IPS-20b (cell line): ENCODE measurements at regions not wholly inside any gene's neighbourhood (a gene's known extent, or its start where the extent isn't known, plus 50 kb on each side); places are given as distances from the start of the nearest gene placed in this dataset.
A peak's percentile ranks its signal among the peaks of the same experiment; 100 is the strongest.
"Not testable (repeated sequence)": the region's sequence is repeated elsewhere in the genome, so short reads cannot be mapped to it uniquely, and the experiment has no call there.

Experiments used
- H3K27ac ChIP-seq: one replicate; pipeline ENCODE4 v1.5.1; 2013; ENCODE audit warnings: low read length
- H3K27me3 ChIP-seq: 2 replicates; pipeline ENCODE4 v1.6.1; 2013; ENCODE audit warnings: mild to moderate bottlenecking, low read length, inconsistent platforms; ENCODE audit not compliant: insufficient read depth
- H3K36me3 ChIP-seq: 2 replicates; pipeline ENCODE4 v1.6.1; 2013; ENCODE audit warnings: low read depth, mild to moderate bottlenecking, inconsistent platforms, low read length, moderate library complexity; ENCODE audit not compliant: insufficient read depth
- H3K4me1 ChIP-seq: 2 replicates; pipeline ENCODE4 v1.6.1; 2013; ENCODE audit warnings: mild to moderate bottlenecking, control low read depth, inconsistent platforms, low read length, moderate library complexity; ENCODE audit not compliant: insufficient read depth
- H3K4me3 ChIP-seq: 2 replicates; pipeline ENCODE4 v1.5.1; 2013; ENCODE audit warnings: mild to moderate bottlenecking, low read length, inconsistent platforms
- H3K9ac ChIP-seq: 2 replicates; pipeline ENCODE4 v1.6.1; 2013; ENCODE audit warnings: low read depth, mild to moderate bottlenecking, inconsistent platforms, low read length, moderate library complexity
- H3K9me3 ChIP-seq: 2 replicates; pipeline ENCODE4 v1.6.1; 2013; ENCODE audit warnings: mild to moderate bottlenecking, low read depth, low read length, inconsistent platforms; ENCODE audit not compliant: insufficient read depth

DNA sequence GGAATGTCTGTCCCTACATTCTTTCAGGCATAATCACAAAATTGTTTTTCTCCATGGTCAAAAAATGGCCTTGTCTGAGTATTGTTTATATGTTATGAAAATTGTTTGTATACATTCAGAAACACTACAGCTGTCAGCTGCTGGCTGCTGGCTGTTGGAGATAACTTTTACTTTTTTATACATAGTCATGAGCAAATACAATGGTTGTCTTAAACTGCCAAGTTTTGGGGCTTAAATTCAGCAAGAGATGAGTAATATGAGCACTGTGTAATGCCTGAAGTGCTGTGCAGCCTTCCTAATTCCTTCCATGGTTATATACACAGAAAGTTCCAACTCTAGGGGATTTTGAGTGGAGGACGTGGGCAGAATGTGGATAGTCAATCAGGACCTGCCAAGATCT lies 168.9 kb upstream of the RMP24 start:
- no peak overlapping the region for H3K27ac ChIP-seq
- no peaks in the 10 kb centered on the region for H3K9me3 ChIP-seq
- H3K4me1 ChIP-seq: no peaks in the 10 kb centered on the region; the same call in 1 of the 2 replicates
- H3K27me3 ChIP-seq: no peaks in the 10 kb centered on the region
- H3K9ac ChIP-seq: no peak overlapping the region
- no peak overlapping the region for H3K4me3 ChIP-seq
- no peaks in the 10 kb centered on the region for H3K36me3 ChIP-seq

DNA sequence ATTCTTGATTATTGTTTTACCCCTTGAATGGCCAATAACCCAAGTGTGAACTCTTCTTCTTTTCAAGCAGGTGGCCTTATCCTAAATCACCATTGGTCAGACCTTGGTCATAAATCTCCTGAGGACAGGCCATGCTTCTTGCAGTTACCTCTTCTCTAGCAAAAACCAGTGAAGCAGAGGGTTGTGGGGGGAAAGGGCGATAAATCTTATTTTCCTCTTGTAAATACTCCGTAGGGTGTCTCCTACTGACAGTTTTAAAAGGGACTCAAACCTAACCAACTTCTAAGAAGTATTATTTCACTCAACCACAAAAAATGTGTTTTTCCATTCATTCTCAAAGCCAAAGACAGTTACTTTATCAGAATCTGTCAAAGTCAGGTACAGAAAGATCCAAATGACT lies 168.1 kb upstream of the RMP24 start:
- Histone ChIP-seq H3K27ac (no peak overlapping the region), H3K27me3 (no peaks in the 10 kb centered on the region), H3K36me3 (no peaks in the 10 kb centered on the region), H3K9ac (no peak overlapping the region), H3K9me3 (no peaks in the 10 kb centered on the region), H3K4me3 (no peak overlapping the region), H3K4me1 (no peaks in the 10 kb centered on the region)

DNA sequence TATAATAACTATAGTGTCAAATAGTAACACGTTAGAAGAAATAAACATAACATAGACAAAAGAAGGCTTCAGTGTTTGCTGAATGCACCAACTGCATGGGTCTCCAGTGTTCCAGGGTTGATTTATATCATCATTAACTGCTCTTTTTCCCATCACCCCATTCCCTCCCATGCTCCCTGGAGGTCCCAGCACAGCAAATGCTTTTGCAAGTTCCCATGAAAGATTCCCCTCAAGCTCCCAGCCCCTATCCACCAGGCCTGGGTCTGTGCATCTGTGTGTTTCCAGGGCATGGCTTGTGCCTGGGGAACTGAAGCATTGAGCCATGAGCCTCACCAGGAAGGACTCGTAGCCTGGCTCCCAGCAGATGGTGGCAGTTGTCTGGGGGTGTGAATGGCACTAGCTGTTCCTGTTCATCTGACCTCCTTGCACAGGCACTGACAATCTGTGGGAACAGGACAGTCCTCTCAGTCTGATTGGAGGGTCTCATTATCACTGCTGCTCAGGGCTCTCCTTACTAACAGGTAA lies 164.6 kb upstream of the RMP24 start:
- H3K27me3 ChIP-seq: no peaks in the 10 kb centered on the region
- no peaks in the 10 kb centered on the region for H3K36me3 ChIP-seq

DNA sequence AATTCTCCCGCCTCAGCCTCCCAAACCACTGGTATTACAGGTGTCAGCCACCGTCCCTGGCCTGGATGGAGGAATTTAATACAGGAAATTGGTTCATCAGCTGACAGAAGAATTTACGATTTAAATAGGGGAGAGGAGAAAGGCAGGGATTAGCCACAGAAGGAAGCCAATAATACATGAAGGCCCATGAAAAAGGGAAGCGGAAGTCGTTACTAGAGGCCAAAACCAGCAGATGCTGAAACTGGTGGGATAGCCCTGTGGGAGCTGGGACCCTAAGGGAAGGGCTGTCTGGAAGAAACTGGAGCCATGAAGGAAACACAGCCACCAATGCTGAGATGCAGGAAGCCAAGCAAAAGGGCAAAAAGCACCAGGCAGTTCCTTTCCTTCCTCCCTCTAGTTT lies 163.7 kb upstream of the RMP24 start:
- H3K4me1 ChIP-seq: peaks cover 4% of the 10 kb centered on the region; the same call in 1 of the 2 replicates
- H3K27me3 ChIP-seq: no peaks in the 10 kb centered on the region
- no peak overlapping the region for H3K9ac ChIP-seq
- H3K27ac ChIP-seq: no peak overlapping the region
- H3K4me3 ChIP-seq: no peak overlapping the region
- no peaks in the 10 kb centered on the region for H3K36me3 ChIP-seq
- H3K9me3 ChIP-seq: no peaks in the 10 kb centered on the region

More for the DNA sequence above, 164.6 kb upstream of the RMP24 start:
- Histone ChIP-seq H3K9ac (no peak overlapping the region), H3K27ac (no peak overlapping the region), H3K9me3 (no peaks in the 10 kb centered on the region), H3K4me1 (peaks cover 4% of the 10 kb centered on the region; the same call in 1 of the 2 replicates), H3K4me3 (no peak overlapping the region)

DNA sequence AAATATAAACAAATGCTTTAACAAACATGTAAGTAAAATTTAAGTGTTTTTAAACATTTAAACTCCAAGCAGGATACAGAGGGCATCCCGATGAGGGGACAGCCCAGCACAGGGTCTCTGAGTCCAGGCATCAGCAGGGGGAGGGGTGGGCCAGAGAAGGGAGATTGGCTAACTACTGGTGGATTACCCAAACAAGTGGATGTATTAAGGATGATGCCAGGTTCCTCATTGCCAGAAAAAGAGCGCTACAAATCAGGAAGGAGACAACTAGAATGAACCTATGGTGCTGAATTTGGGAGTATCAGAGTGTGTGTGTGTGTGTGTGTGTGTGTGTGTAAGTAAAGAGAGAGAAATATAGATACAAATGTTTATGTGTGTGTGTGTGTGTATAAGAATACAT lies 162.0 kb upstream of the RMP24 start:
- H3K4me3 ChIP-seq: no peak overlapping the region
- H3K27me3 ChIP-seq: no peaks in the 10 kb centered on the region
- H3K27ac ChIP-seq: no peak overlapping the region

DNA sequence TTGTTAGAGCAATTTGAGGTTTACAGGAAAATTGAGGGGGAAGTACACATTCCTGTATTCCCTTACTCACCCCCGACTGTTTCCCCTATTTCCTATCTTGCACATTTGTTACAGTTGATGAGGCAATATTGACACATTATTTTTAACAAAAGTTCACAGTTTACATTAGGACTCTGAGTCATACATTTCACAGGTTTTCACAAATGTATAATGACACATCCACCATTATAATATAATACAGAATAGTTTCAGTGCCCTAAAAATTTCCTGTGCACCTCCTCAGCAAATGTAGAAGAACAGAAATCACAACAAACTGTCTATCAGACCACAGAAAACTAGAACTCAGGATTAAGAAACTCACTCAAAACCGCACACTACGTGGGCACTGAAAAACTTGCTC lies 160.6 kb upstream of the RMP24 start:
- no peaks in the 10 kb centered on the region for H3K9me3 ChIP-seq
- H3K4me3 ChIP-seq: no peak overlapping the region
- no peak overlapping the region for H3K9ac ChIP-seq
- H3K27me3 ChIP-seq: no peaks in the 10 kb centered on the region
- H3K4me1 ChIP-seq: peaks cover 4% of the 10 kb centered on the region; the same call in 1 of the 2 replicates
- no peak overlapping the region for H3K27ac ChIP-seq
- no peaks in the 10 kb centered on the region for H3K36me3 ChIP-seq

More for the DNA sequence above, 162.0 kb upstream of the RMP24 start:
- H3K9ac ChIP-seq: no peak overlapping the region
- H3K4me1 ChIP-seq: peaks cover 4% of the 10 kb centered on the region; the same call in 1 of the 2 replicates
- H3K36me3 ChIP-seq: no peaks in the 10 kb centered on the region
- H3K9me3 ChIP-seq: no peaks in the 10 kb centered on the region

DNA sequence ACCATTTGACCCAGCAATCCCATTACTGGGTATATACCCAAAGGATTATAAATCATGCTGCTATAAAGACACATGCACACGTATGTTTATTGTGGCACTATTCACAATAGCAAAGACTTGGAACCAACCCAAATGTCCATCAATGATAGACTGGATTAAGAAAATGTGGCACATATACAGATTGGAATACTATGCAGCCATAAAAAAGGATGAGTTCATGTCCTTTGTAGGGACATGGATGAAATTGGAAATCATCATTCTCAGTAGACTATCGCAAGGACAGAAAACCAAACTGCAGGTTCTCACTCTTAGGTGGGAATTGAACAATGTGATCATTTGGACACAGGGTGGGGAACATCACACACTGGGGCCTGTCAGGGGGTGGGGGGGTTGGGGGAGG lies 157.5 kb upstream of the RMP24 start:
- H3K4me1 ChIP-seq, H3K4me3 ChIP-seq, H3K36me3 ChIP-seq, H3K9ac ChIP-seq, H3K9me3 ChIP-seq, H3K27ac ChIP-seq, H3K27me3 ChIP-seq: not testable (repeated sequence)

DNA sequence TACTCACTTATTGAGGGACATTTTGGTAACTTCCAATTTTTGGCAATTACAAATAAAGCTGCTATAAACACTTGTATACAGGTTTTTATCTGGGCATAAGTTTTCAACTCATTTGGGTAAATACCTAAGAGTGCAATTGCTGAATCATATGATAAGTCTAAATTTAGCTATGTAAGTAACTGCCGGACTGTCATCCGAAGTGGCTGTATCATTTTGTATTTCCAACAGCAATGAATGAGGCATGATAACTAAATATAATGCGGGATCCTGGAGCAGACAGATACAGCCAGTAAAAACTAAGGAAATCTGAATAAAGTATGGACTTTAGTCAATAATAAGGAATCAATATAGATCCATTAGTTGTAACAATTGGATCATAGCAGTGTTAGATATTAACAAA lies 156.5 kb upstream of the RMP24 start:
- no peaks in the 10 kb centered on the region for H3K9me3 ChIP-seq
- H3K36me3 ChIP-seq: no peaks in the 10 kb centered on the region
- H3K4me3 ChIP-seq: no peak overlapping the region
- no peaks in the 10 kb centered on the region for H3K4me1 ChIP-seq
- H3K27ac ChIP-seq: no peak overlapping the region
- no peak overlapping the region for H3K9ac ChIP-seq
- no peaks in the 10 kb centered on the region for H3K27me3 ChIP-seq

DNA sequence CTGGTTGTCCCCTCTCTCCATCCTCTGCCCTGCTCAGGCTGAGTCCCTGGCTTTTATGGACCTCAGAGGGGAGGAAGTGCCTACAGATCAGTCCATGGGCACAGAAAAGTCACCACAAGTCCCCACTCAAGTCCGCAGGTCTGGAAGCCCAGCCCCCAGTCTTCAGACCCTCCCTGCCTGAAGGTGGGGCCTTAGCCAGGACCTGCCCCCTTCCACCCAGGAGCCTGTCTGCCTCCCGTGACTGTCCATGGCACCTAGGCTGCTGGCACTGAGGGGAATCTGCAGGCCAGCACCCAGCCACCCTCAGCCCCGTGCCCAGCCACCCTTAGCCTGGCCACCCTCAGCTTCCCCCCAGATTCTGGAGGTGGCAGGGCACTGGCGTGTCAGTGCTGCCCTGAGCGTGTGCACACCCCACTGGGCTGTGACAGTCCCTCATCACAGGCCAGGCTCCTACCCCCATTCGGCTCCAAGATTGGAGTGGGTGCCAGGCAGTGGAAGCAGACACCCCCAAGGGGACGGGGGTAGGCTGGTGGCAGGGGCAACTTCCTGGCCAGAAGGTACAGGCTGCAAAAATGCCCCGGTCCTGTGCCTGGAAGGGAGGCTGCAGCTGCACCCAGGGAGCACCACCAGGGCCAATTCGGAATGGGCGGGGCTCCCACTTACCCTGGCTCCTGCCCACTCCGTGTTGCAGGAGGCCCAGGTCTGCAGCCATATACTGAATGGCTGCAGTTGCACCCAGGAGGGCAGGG lies 154.7 kb upstream of the RMP24 start:
- Histone ChIP-seq H3K36me3 (no peaks in the 10 kb centered on the region), H3K9me3 (no peaks in the 10 kb centered on the region), H3K4me3 (no peak overlapping the region), H3K4me1 (no peaks in the 10 kb centered on the region), H3K27ac (no peak overlapping the region), H3K9ac (no peak overlapping the region), H3K27me3 (no peaks in the 10 kb centered on the region)

DNA sequence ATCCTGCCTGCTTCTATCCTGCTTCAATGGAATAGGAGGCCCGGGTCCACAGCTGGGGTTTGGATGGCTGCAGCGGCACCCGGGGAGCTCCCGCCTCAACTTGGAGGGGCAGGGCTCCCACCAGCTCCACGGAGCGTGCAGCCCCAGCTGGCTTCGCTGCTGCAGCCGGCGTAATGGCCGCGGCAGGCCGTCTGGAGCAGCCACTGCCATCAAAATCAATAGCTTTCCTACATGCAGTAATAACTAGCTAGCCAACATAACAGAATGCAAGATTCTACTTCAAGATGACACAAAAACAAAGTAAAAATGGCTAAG lies 154.2 kb upstream of the RMP24 start:
- Histone ChIP-seq H3K4me1 (no peaks in the 10 kb centered on the region), H3K27ac (no peak overlapping the region), H3K4me3 (no peak overlapping the region), H3K27me3 (no peaks in the 10 kb centered on the region), H3K9me3 (no peaks in the 10 kb centered on the region), H3K9ac (no peak overlapping the region), H3K36me3 (no peaks in the 10 kb centered on the region)

DNA sequence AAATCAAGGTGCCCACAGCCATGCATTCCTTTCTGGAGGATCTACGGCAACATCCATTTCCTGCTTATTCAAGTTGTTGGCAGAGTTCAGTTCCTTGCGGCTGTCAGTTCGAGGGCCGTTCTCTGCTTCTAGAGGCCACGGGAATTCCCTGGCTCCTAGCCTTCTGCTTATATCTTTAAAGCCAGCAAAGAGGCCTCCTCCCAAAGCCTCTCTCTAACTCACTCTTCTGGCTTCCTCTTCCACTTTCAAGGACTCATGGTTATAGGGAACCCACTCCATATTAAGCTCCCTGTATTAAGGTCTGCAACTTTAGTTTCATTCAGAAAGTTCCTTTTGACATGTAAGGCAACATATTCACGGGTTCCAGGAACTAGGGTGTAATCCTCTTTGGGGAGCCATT lies 150.1 kb upstream of the RMP24 start:
- no peaks in the 10 kb centered on the region for H3K9me3 ChIP-seq
- no peak overlapping the region for H3K9ac ChIP-seq
- no peaks in the 10 kb centered on the region for H3K36me3 ChIP-seq
- no peak overlapping the region for H3K4me3 ChIP-seq
- no peaks in the 10 kb centered on the region for H3K27me3 ChIP-seq
- peaks cover 13% of the 10 kb centered on the region; the same call in 1 of the 2 replicates for H3K4me1 ChIP-seq
- H3K27ac ChIP-seq: no peak overlapping the region

DNA sequence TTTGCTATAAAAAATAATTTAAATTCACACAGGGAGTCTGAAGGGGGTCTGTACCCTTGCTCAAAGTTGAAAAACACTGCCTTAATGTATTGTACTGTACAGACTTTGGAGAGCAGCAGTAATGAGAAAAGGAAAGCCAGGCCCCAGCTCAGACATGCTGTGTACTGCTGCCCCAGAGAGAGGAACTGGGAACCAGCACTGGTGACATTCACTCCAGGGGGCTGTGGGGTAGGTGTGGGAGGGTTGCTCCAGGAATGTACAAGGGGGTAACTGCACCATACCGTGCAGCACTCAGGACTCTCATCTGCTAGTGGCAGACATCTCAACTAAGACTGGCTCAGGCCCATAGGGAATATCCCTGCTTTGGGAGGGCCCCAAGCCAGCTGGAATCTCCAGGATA lies 146.0 kb upstream of the RMP24 start:
- Histone ChIP-seq H3K27me3 (no peaks in the 10 kb centered on the region), H3K9me3 (peaks cover 7% of the 10 kb centered on the region; the same call in 1 of the 2 replicates), H3K4me3 (no peak overlapping the region; the same call in 1 of the 2 replicates), H3K9ac (peak overlapping the region; percentile 58), H3K4me1 (peaks cover 26% of the 10 kb centered on the region), H3K27ac (peak overlapping the region; percentile 88), H3K36me3 (no peaks in the 10 kb centered on the region)
